GM12865 (cell line): ENCODE measurements at regions not wholly inside any gene's neighbourhood (a gene's known extent, or its start where the extent isn't known, plus 50 kb on each side); places are given as distances from the start of the nearest gene placed in this dataset.
"Not testable (repeated sequence)": the region's sequence is repeated elsewhere in the genome, so short reads cannot be mapped to it uniquely, and the experiment has no call there.

ENCODE experiments used
- DNase-seq: peaks from one replicate; pipeline ENCODE4 v3.0.0; 2010; ENCODE audit warnings: low read depth
- H3K4me3 ChIP-seq: 2 replicates; pipeline ENCODE4 v1.5.1; 2011; ENCODE audit warnings: mild to moderate bottlenecking, low read depth, low read length, control low read depth
- TF ChIP-seq, protein P1 (sequence below): IDR thresholded peaks from 2 replicates; pipeline ENCODE4 v1.5.1; 2011; ENCODE audit warnings: low read length, control low read depth, low read depth, inconsistent platforms; ENCODE audit not compliant: insufficient read depth; ENCODE audit errors: missing control alignments

DNA sequence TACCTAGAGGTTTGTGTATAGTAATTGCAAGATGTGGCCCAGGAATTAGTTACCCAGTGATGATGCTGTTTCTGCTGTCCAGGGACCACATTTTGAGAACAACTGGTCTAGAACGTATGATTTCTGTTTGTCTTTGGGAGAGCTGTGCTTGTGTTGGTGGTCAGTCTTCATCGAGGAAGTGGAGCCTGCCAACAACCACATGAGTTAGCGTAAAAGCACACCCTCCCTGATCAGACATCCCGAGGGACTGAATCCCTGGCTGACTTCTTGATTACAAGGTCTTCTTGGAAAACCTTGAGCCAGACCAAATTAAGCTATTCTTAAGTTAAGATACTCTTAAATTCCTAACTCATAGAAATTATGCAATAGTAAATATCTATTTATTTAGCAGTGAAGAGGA is 81.7 kb upstream of the ZPLD1 start:
- DNase-seq: no peak
- TF ChIP-seq, protein P1, sequence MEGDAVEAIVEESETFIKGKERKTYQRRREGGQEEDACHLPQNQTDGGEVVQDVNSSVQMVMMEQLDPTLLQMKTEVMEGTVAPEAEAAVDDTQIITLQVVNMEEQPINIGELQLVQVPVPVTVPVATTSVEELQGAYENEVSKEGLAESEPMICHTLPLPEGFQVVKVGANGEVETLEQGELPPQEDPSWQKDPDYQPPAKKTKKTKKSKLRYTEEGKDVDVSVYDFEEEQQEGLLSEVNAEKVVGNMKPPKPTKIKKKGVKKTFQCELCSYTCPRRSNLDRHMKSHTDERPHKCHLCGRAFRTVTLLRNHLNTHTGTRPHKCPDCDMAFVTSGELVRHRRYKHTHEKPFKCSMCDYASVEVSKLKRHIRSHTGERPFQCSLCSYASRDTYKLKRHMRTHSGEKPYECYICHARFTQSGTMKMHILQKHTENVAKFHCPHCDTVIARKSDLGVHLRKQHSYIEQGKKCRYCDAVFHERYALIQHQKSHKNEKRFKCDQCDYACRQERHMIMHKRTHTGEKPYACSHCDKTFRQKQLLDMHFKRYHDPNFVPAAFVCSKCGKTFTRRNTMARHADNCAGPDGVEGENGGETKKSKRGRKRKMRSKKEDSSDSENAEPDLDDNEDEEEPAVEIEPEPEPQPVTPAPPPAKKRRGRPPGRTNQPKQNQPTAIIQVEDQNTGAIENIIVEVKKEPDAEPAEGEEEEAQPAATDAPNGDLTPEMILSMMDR: no peak
- H3K4me3 ChIP-seq: no peak overlapping the region

DNA sequence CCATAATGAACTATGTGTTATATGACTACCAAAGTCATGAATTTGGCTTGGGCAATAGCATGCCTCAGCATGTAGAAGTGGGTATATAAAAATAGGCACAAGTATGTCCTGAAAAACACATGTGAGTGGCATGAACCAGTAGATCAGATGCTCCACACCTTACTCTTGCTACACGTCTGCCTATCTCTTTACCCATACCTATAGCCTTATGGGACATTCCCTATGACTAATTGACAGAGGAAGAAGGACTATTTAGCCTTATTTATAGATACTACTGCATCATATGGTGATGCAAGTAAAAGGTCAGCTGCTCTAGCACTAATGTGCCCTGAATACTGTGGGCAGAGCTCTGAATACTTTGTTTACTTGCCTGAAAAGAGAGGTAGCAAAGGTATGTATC is 81.0 kb upstream of the ZPLD1 start:
- no peak overlapping the region for H3K4me3 ChIP-seq
- TF ChIP-seq, protein P1: no peak
- no peak for DNase-seq

DNA sequence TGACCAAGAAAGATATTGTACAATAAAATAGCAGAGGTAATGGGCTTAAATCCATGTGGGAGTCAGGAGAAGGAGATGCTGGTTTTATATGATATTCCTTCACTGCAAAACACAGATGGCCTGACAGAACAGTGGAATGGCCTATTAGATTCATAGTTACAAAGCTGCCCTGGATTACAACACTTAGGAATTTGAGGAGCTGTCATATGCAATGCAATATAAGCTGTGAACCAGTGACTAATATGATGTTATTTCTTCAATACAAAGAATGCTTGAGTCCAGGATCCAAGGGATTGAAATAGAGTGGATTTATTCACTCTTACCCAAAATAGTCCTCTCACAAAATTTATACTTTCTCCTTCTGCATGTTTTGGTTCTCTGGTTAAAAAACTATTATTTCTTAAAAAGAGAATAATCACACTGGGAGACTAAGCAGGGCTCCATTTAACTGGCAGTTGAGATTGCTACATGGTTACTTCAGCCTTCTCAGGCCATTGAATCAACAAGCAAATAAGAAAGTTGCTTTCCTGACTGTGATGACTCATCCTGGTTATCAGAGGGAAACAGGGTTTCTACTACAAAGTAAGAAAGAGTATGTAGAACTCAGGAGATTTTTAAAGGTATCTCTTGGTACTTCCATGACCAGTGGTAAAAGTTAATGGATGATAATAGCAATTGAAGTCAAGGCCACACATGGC is 79.8 kb upstream of the ZPLD1 start:
- no peak for DNase-seq
- TF ChIP-seq, protein P1: no peak
- H3K4me3 ChIP-seq: no peak overlapping the region

DNA sequence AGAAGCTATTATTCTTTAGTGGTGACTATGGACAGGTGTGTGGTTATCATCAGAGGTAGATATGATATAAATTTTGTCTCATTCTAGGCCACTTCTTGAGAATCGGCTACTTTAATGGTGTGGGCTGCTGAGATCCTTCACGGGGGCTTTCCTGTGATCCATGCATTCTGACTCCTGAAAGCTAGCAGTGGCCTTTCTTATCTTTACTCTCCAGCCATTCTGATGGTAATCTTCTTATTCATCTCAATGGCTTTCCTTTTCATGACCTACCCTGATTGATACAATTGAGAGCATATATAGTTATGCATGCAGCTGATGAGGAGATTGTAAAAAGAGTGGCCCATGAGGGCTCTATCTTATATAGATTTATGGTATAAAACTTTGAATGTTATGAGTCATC is 78.3 kb upstream of the ZPLD1 start:
- no peak for DNase-seq

DNA sequence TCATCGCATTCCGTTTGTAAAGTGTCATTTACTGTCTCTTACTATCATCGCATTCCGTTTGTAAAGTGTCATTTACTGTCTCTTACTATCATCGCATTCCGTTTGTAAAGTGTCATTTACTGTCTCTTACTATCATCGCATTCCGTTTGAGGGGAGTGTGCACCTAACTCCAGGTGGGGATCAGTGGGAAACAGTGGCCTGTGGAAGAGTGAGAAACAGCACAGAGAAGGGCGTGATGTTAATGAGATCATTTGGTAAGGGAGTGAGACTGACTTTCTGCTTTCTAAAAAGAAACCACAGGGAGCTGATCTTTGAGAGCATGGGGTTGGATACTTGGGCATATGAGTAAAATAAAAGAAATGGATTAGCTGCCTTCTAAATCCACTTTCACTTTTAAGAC is 77.5 kb upstream of the ZPLD1 start:
- DNase-seq, H3K4me3 ChIP-seq: not testable (repeated sequence)

More for the DNA sequence above, 78.3 kb upstream of the ZPLD1 start:
- H3K4me3 ChIP-seq: no peak overlapping the region
- TF ChIP-seq, protein P1: no peak

DNA sequence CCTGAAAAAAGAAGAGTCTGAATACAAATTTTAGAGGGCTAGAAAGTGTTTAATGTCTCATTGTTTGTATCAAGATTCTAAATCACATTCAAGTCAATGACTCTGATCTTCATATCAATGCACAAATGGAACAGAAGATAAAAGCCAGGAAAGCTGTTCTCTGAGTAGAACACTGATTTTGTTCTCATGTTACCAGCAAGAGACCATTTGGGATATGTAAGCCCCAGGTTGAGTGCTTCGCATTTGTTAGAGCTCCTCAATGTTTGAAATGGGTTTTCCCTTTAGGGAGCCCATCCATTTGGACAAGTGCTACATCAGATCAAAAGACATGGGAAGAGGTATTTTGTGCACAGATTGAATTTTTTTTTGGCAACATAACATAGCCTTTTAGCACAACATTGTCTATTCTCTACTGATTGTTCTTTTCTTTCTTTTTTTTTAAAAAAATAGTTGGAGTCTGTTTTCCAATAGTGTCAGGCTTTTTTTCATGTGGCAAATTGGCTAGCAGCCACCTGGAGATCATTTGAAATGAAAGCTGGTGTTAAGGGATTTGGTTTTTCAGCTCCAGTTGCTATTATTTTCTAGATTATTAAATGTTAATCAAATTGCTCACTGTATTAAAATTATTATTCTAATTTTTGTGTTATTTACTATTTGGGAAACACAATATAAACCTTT is 74.5 kb upstream of the ZPLD1 start:
- no peak overlapping the region for H3K4me3 ChIP-seq
- TF ChIP-seq, protein P1: no peak
- no peak for DNase-seq

DNA sequence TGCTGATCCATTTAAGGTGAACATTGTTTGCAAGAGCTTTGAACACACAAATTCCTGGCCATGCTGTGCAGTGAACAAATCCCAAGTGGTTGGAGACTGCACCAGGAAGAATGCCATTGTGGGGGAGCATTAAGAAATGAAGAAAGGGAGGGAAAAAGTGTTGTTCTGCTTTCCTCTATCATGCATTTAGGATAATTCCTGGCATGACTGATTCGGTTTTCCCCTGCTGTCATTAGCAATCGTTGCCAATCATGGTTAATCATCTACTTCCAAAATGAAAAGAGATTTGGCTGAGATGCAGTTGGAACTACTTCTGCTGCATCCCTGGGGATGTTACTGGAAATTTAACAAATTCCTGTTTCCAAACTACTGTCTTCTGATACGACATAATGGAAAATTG is 73.7 kb upstream of the ZPLD1 start:
- TF ChIP-seq, protein P1: no peak
- no peak for DNase-seq
- H3K4me3 ChIP-seq: no peak overlapping the region

DNA sequence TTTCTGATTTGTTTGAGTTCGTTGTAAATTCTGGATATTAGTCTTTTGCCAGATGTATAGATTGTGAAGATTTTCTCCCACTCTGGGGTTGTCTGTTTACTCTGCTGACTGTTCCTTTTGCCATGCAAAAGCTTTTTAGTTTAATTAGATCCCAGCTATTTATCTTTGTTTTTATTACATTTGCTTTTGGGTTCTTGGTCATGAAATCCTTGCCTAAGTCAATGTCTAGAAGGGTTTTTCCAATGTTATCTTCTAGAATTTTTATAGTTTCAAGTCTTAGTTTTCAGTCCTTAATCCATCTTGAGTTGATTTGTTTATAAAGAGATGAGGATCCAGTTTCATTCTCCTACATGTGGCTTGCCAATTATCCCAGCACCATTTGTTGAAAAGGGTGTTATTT is 68.7 kb upstream of the ZPLD1 start:
- not testable (repeated sequence) for H3K4me3 ChIP-seq, DNase-seq
